GM21515 (cell line): ENCODE measurements at regions not wholly inside any gene's neighbourhood (a gene's known extent, or its start where the extent isn't known, plus 50 kb on each side); places are given as distances from the start of the nearest gene placed in this dataset.

Source experiments
- ATAC-seq: cut with Tn5 transposase; IDR thresholded peaks from one replicate; pipeline ENCODE4 v1.9.1; 2021; ENCODE audit not compliant: unreplicated experiment

GRCh38 chr12:27179400-27180214, 64.5 kb upstream of the STK38L start:
- peak; percentile 82 for ATAC-seq

GRCh38 chr12:27180906-27181505, 63.1 kb upstream of the STK38L start:
- no peak for ATAC-seq

- ATAC-seq = no peak
Observed at GRCh38 chr12:27183342-27183741, 60.7 kb upstream of the STK38L start.

DNA sequence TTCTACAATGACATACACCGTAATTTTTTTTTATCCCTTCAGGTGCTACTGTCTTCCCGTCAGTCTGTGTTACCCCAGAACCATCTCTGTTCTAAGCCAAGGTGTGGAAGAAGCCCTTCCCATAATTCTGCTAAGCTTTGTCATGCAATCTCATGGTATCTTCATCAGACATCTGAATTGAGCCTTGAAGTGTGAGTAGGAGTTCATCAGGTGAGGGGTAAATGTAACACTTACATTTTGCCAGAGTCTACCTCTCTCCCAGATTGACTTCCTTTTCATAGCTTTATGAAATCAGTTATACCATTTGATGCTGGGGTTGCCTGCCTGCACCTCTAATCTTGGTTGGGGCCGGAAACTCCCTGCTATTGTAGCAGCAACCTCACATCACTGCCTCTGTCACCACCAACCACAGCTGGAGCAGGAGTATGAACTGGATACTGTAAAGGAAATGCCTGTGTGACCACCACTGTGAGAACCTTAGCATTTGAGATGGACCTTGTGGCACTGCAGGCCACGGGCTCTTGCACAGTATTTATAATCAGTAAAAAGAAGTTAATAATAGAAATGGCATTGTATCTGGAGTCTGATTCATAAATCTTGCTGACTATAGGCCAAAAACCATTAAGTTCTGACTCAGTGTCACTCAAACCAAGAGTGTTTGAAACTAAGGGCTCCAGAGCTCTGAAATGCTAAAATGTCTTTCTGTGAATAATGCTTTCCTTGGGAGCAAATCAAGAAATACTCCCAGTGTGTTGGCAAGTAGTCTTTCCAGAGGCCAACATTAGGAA, 58.7 kb upstream of the STK38L start:
- ATAC-seq = peak; percentile 78

GRCh38 chr12:27186022-27186839, 57.9 kb upstream of the STK38L start:
- no peak for ATAC-seq

DNA sequence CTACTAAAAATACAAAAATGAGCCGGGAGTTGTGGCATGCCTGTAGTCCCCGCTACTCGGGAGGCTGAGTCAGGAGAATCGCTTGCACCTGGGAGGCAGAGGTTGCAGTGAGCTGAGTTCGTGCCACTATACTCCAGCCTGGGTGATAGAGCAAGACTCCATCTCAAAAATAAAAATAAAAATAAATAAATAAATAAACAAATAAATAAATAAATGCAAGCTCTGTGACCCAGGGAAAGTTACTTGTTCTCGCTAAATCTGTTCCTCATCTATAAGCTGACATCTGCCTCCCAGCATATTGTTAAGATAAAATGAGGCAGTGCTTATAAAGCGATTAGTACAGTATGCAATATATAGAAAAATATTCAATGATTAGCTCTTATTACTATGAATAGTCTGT, 56.4 kb upstream of the STK38L start:
- no peak for ATAC-seq

DNA sequence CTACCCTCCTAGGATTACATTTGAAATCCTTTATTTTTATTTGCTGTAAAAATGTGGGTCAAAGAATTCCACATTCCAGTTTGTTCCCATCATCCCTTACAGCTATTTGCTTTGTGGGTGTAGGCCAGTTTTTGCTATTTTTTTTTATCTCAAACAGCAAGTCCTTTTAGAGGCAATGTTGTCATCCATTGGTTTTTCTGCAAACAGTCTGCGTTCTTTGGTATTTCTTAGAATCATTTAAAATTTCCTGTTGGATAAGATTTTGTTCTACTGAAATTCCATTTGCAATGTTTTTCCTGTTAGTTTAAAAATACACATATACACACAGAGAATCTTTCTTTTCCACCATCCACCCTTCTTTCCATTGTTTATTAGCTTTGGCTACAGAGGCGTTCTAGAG, 53.3 kb upstream of the STK38L start:
- no peak for ATAC-seq

DNA sequence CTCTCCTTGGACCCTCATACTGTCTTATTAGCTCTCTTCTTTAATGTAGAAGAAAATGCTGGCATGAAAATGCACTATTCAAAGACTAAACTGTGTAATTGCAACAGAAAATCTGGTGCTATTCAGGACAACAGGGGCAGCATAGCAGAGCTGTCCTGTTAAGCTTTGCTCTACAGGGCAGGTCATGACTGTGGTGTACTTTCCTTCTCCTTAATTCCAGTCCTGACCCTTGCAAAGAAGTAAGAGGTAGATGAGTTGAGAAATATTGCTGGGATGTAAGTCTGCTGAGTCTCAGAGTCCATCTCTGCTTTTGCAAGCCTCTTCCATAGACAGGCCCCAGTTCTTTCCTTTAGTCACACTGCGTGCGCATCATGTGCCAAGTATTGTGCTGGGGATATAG, 52.6 kb upstream of the STK38L start:
- no peak for ATAC-seq

GRCh38 chr12:27192118-27192802, 51.8 kb upstream of the STK38L start:
- no peak for ATAC-seq

DNA sequence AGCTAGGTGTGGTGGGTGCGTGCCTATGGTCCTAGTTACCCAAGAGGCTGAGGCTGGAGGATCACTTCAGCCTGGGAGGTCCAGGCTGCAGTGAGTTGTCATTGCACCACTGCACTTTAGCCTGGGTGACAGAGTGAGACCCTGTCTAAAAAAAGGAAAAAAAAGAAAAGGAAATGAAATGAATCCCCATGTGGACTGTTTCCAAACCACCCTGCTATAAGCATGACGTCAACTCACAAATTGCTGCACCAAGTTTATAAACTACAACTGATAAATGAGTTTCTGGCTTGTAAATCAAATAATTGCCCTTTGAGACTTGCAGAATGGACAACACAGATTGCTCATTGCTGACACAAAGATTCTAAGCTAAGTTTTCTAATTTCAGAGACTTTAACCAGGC, 51.0 kb upstream of the STK38L start:
- no peak for ATAC-seq

- ATAC-seq = no peak
Observed at GRCh38 chr12:27193854-27194544, 50.1 kb upstream of the STK38L start.
